ENCODE measurements at regions not wholly inside any gene's neighbourhood (a gene's known extent, or its start where the extent isn't known, plus 50 kb on each side); places are given as distances from the start of the nearest gene placed in this dataset.

GRCh38 chr11:23551706-23552105 lies 691.4 kb upstream of the CCDC179 start:
- no peak for TF ChIP-seq EP300 (IDR thresholded peaks at IDR 0.05)
- Histone ChIP-seq H3K27me3 (no peaks in the 10 kb centered on the region), H3K36me3 (no peaks in the 10 kb centered on the region), H3K4me3 (no peak overlapping the region), H3K4me1 (no peaks in the 10 kb centered on the region), H3K9me3 (no peaks in the 10 kb centered on the region), H3K27ac (no peak overlapping the region)
- WGBS: 44% methylated on average over 1 of the region's 1 CpG
- no peak for DNase-seq (ENCODE audit: low spot score in 2 of 2)

GRCh38 chr11:23554002-23554401 lies 693.7 kb upstream of the CCDC179 start:
- TF ChIP-seq POLR2A (IDR thresholded peaks at IDR 0.05): no peak
- TF ChIP-seq CTCF (IDR thresholded peaks at IDR 0.05): no peak
- TF ChIP-seq POLR2AphosphoS5 (IDR thresholded peaks at IDR 0.05): no peak
- no peak for TF ChIP-seq EP300 (IDR thresholded peaks at IDR 0.05)
- no peaks in the 10 kb centered on the region for H3K9me3 ChIP-seq
- no peak overlapping the region for H3K4me3 ChIP-seq
- 77% methylated on average over 1 of the region's 1 CpG for WGBS
- DNase-seq (ENCODE audit: low spot score in 2 of 2): no peak
- no peaks in the 10 kb centered on the region for H3K4me1 ChIP-seq
- H3K36me3 ChIP-seq: no peaks in the 10 kb centered on the region
- no peaks in the 10 kb centered on the region for H3K27me3 ChIP-seq
- H3K27ac ChIP-seq: no peak overlapping the region

DNA sequence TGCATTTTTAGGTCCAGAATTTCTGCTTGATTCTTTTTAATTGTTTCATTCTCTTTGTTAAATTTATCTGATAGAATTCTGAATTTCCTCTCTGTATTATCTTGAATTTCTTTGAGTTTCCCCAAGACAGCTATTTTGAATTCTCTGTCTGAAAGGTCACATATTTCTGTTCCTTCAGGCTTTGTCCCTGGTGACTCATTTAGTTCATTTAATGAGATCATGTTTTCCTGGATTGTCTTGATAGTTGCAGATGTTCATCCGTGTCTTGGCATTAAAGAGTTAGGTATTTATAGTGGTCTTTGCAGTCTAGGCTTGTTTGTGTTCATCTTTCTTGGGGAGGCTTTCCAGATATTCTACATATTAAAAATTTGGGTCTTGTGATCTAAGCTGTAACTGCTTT lies 694.8 kb upstream of the CCDC179 start:
- no peaks in the 10 kb centered on the region for H3K27me3 ChIP-seq
- no peaks in the 10 kb centered on the region for H3K9me3 ChIP-seq
- H3K4me1 ChIP-seq: no peaks in the 10 kb centered on the region
- no peaks in the 10 kb centered on the region for H3K36me3 ChIP-seq
- no peak overlapping the region for H3K27ac ChIP-seq
- no peak overlapping the region for H3K4me3 ChIP-seq
- DNase-seq (ENCODE audit: low spot score in 2 of 2): no peak
- WGBS: 22% methylated on average over 1 of the region's 1 CpG
- TF ChIP-seq EP300 (IDR thresholded peaks at IDR 0.05) (no peak), CTCF (IDR thresholded peaks at IDR 0.05) (no peak), POLR2A (IDR thresholded peaks at IDR 0.05) (no peak), POLR2AphosphoS5 (IDR thresholded peaks at IDR 0.05) (no peak)

- DNase-seq (ENCODE audit: low spot score in 2 of 2): no peak
- H3K36me3 ChIP-seq: no peaks in the 10 kb centered on the region
- no peaks in the 10 kb centered on the region for H3K4me1 ChIP-seq
- H3K27me3 ChIP-seq: no peaks in the 10 kb centered on the region
- no peak overlapping the region for H3K4me3 ChIP-seq
- H3K27ac ChIP-seq: no peak overlapping the region
- H3K9me3 ChIP-seq: no peaks in the 10 kb centered on the region
- no peak for TF ChIP-seq POLR2A (IDR thresholded peaks at IDR 0.05)
- no peak for TF ChIP-seq CTCF (IDR thresholded peaks at IDR 0.05)
- no peak for TF ChIP-seq EP300 (IDR thresholded peaks at IDR 0.05)
- no peak for TF ChIP-seq POLR2AphosphoS5 (IDR thresholded peaks at IDR 0.05)
- 80% methylated on average over 2 of the region's 2 CpGs for WGBS
Observed at GRCh38 chr11:23556163-23556750, 696.0 kb upstream of the CCDC179 start.

DNA sequence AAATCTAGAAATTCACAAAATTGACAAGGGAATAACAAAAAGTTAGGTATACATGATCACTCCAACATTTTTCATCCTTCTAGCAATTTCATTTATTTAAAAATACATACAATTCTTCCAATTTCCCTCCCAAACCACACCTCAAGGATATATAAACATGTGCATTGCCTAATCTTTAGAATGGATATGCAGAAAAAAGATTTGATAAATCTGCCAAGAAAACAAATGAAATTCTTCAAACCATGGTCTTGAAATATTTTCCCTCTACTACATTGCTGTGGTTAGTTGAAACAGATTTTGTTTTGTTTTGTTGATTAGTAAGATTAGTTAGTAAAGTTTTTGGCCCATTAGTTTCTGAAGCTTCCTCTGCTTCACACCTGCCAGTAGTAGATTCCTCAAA lies 703.3 kb upstream of the CCDC179 start:
- no peak for DNase-seq (ENCODE audit: low spot score in 2 of 2)
- Histone ChIP-seq H3K27ac (no peak overlapping the region), H3K27me3 (no peaks in the 10 kb centered on the region), H3K4me3 (no peak overlapping the region), H3K36me3 (no peaks in the 10 kb centered on the region), H3K9me3 (no peaks in the 10 kb centered on the region), H3K4me1 (no peaks in the 10 kb centered on the region)
- TF ChIP-seq POLR2A (IDR thresholded peaks at IDR 0.05) (no peak), POLR2AphosphoS5 (IDR thresholded peaks at IDR 0.05) (no peak), EP300 (IDR thresholded peaks at IDR 0.05) (no peak), CTCF (IDR thresholded peaks at IDR 0.05) (no peak)

DNA sequence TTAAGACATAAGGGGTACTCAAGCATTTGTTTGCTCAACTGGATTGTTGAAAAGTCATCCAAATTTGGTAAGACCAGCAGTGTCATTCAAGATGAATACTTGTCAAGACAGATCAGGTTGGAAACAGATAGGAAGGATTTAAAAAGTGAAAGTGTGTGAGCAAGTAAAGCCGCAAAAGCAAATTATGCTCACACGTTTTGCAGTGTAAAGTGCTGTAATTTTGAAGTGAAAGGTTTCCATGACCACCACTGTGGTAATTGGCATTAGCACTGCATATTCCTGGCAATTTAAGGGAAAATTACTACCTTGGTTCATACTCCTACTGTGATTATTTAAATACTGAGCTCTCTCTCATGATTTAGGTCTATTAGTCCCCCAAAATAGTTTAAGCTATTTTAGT lies 704.1 kb upstream of the CCDC179 start:
- Histone ChIP-seq H3K27ac (no peak overlapping the region), H3K4me3 (no peak overlapping the region), H3K27me3 (no peaks in the 10 kb centered on the region), H3K9me3 (no peaks in the 10 kb centered on the region), H3K4me1 (no peaks in the 10 kb centered on the region), H3K36me3 (no peaks in the 10 kb centered on the region)
- no peak for DNase-seq (ENCODE audit: low spot score in 2 of 2)
- 63% methylated on average over 2 of the region's 2 CpGs for WGBS
- no peak for TF ChIP-seq CTCF (IDR thresholded peaks at IDR 0.05)
- no peak for TF ChIP-seq POLR2AphosphoS5 (IDR thresholded peaks at IDR 0.05)
- no peak for TF ChIP-seq POLR2A (IDR thresholded peaks at IDR 0.05)
- no peak for TF ChIP-seq EP300 (IDR thresholded peaks at IDR 0.05)

All from suprapubic skin (tissue), 4 donors.